Adipocyte (in vitro differentiated cells): ENCODE measurements at regions not wholly inside any gene's neighbourhood (a gene's known extent, or its start where the extent isn't known, plus 50 kb on each side); places are given as distances from the start of the nearest gene placed in this dataset.
"Not testable (repeated sequence)": the region's sequence is repeated elsewhere in the genome, so short reads cannot be mapped to it uniquely, and the experiment has no call there.

ENCODE experiments used
- DNase-seq: peaks from one replicate; pipeline ENCODE4 v3.0.0-alpha.2; 2015; ENCODE audit warnings: low read depth
- H3K27me3 ChIP-seq: replicated peaks from 2 replicates; pipeline ENCODE4 v1.7.0; 2013; ENCODE audit warnings: mild to moderate bottlenecking, low read length, moderate library complexity; ENCODE audit not compliant: control insufficient read depth, insufficient read depth
- H3K36me3 ChIP-seq: 2 replicates; pipeline ENCODE4 v1.7.0; 2013; ENCODE audit warnings: low read length, mild to moderate bottlenecking, moderate library complexity; ENCODE audit not compliant: control insufficient read depth, insufficient read depth, severe bottlenecking
- H3K4me1 ChIP-seq: 2 replicates; pipeline ENCODE4 v1.7.0; 2013; ENCODE audit warnings: mild to moderate bottlenecking, low read length, moderate library complexity; ENCODE audit not compliant: control insufficient read depth, insufficient read depth
- H3K4me3 ChIP-seq: 2 replicates; pipeline ENCODE4 v1.7.0; 2013; ENCODE audit warnings: mild to moderate bottlenecking, low read length, moderate library complexity
- H3K9ac ChIP-seq: 2 replicates; pipeline ENCODE4 v1.7.0; 2013; ENCODE audit warnings: mild to moderate bottlenecking, low read length, moderate library complexity
- H3K9me3 ChIP-seq: 2 replicates; pipeline ENCODE4 v1.7.0; 2013; ENCODE audit warnings: mild to moderate bottlenecking, low read length, moderate library complexity; ENCODE audit not compliant: control insufficient read depth

- Histone ChIP-seq H3K4me1 (no peaks in the 10 kb centered on the region), H3K4me3 (no peak overlapping the region), H3K9ac (no peak overlapping the region), H3K36me3 (no peaks in the 10 kb centered on the region), H3K27me3 (peaks cover 59% of the 10 kb centered on the region), H3K9me3 (no peaks in the 10 kb centered on the region)
- DNase-seq, result no peak
These were observed 138.4 kb upstream of the CADM1 start for GRCh38 chr11:115642660-115643059.

GRCh38 chr11:115637599-115638241 is 133.5 kb upstream of the CADM1 start:
- no peaks in the 10 kb centered on the region for H3K4me1 ChIP-seq
- DNase-seq, result no peak
- no peak overlapping the region for H3K4me3 ChIP-seq
- H3K9ac ChIP-seq, result no peak overlapping the region
- peaks cover 31% of the 10 kb centered on the region for H3K27me3 ChIP-seq
- no peaks in the 10 kb centered on the region for H3K9me3 ChIP-seq
- no peaks in the 10 kb centered on the region for H3K36me3 ChIP-seq

GRCh38 chr11:115636753-115637527 is 132.7 kb upstream of the CADM1 start:
- peaks cover 30% of the 10 kb centered on the region for H3K27me3 ChIP-seq

GRCh38 chr11:115633977-115634376 is 129.8 kb upstream of the CADM1 start:
- H3K27me3 ChIP-seq, result peaks cover 46% of the 10 kb centered on the region
- not testable (repeated sequence) for H3K36me3 ChIP-seq, DNase-seq, H3K9me3 ChIP-seq, H3K4me3 ChIP-seq, H3K9ac ChIP-seq, H3K4me1 ChIP-seq

More at GRCh38 chr11:115636753-115637527, 132.7 kb upstream of the CADM1 start:
- Histone ChIP-seq H3K36me3 (no peaks in the 10 kb centered on the region), H3K9ac (no peak overlapping the region), H3K4me1 (no peaks in the 10 kb centered on the region), H3K9me3 (no peaks in the 10 kb centered on the region), H3K4me3 (no peak overlapping the region)
- DNase-seq, result no peak

GRCh38 chr11:115632061-115632460 is 127.8 kb upstream of the CADM1 start:
- peaks cover 43% of the 10 kb centered on the region for H3K27me3 ChIP-seq
- no peak for DNase-seq
- H3K9ac ChIP-seq, result no peak overlapping the region
- no peaks in the 10 kb centered on the region for H3K4me1 ChIP-seq
- H3K9me3 ChIP-seq, result no peaks in the 10 kb centered on the region
- no peaks in the 10 kb centered on the region for H3K36me3 ChIP-seq
- H3K4me3 ChIP-seq, result no peak overlapping the region

- no peak for DNase-seq
- Histone ChIP-seq H3K27me3 (peaks cover 44% of the 10 kb centered on the region), H3K4me1 (no peaks in the 10 kb centered on the region), H3K9me3 (no peaks in the 10 kb centered on the region), H3K4me3 (no peak overlapping the region), H3K9ac (no peak overlapping the region), H3K36me3 (no peaks in the 10 kb centered on the region)
These were observed 127.4 kb upstream of the CADM1 start for GRCh38 chr11:115631609-115632008.

- DNase-seq, result no peak
- H3K9ac ChIP-seq, result no peak overlapping the region
These were observed 126.0 kb upstream of the CADM1 start for GRCh38 chr11:115630214-115630613.

GRCh38 chr11:115629456-115630015 is 125.3 kb upstream of the CADM1 start:
- H3K36me3 ChIP-seq, result no peaks in the 10 kb centered on the region

More at GRCh38 chr11:115630214-115630613, 126.0 kb upstream of the CADM1 start:
- Histone ChIP-seq H3K36me3 (no peaks in the 10 kb centered on the region), H3K9me3 (no peaks in the 10 kb centered on the region), H3K4me1 (no peaks in the 10 kb centered on the region), H3K27me3 (peaks cover 58% of the 10 kb centered on the region), H3K4me3 (no peak overlapping the region)

GRCh38 chr11:115627666-115628460 is 123.6 kb upstream of the CADM1 start:
- no peak overlapping the region for H3K9ac ChIP-seq
- H3K9me3 ChIP-seq, result no peaks in the 10 kb centered on the region
- H3K4me3 ChIP-seq, result no peak overlapping the region
- DNase-seq, result no peak
- peaks cover 10% of the 10 kb centered on the region for H3K4me1 ChIP-seq
- H3K27me3 ChIP-seq, result peaks cover 61% of the 10 kb centered on the region
- no peaks in the 10 kb centered on the region for H3K36me3 ChIP-seq

More at GRCh38 chr11:115629456-115630015, 125.3 kb upstream of the CADM1 start:
- no peak overlapping the region for H3K9ac ChIP-seq
- no peaks in the 10 kb centered on the region for H3K9me3 ChIP-seq
- H3K4me1 ChIP-seq, result no peaks in the 10 kb centered on the region
- no peak for DNase-seq
- no peak overlapping the region for H3K4me3 ChIP-seq
- H3K27me3 ChIP-seq, result peaks cover 61% of the 10 kb centered on the region

GRCh38 chr11:115627071-115627470 is 122.9 kb upstream of the CADM1 start:
- H3K27me3 ChIP-seq, result peaks cover 59% of the 10 kb centered on the region

GRCh38 chr11:115626414-115626813 is 122.2 kb upstream of the CADM1 start:
- H3K4me3 ChIP-seq, result no peak overlapping the region
- H3K4me1 ChIP-seq, result peaks cover 17% of the 10 kb centered on the region
- H3K36me3 ChIP-seq, result no peaks in the 10 kb centered on the region
- peaks cover 53% of the 10 kb centered on the region for H3K27me3 ChIP-seq
- H3K9ac ChIP-seq, result no peak overlapping the region
- no peaks in the 10 kb centered on the region for H3K9me3 ChIP-seq
- no peak for DNase-seq

More at GRCh38 chr11:115627071-115627470, 122.9 kb upstream of the CADM1 start:
- peaks cover 17% of the 10 kb centered on the region for H3K4me1 ChIP-seq
- no peak overlapping the region for H3K4me3 ChIP-seq
- H3K36me3 ChIP-seq, result no peaks in the 10 kb centered on the region
- H3K9ac ChIP-seq, result no peak overlapping the region
- H3K9me3 ChIP-seq, result no peaks in the 10 kb centered on the region
- no peak for DNase-seq
